Muscle of back (tissue), 3 donors: ENCODE measurements at regions not wholly inside any gene's neighbourhood (a gene's known extent, or its start where the extent isn't known, plus 50 kb on each side); places are given as distances from the start of the nearest gene placed in this dataset.
A peak's percentile ranks its signal among the peaks of the same experiment; 100 is the strongest.
"Not testable (repeated sequence)": the region's sequence is repeated elsewhere in the genome, so short reads cannot be mapped to it uniquely, and the experiment has no call there.

ENCODE experiments used
- DNase-seq, 3 donors: peaks; one replicate each; pipeline versions ENCODE4 v3.0.0 to v3.0.0-alpha.2; 2013

GRCh38 chr5:89668821-89669220, 740.7 kb downstream of the CETN3 start:
- no peak for DNase-seq

DNA sequence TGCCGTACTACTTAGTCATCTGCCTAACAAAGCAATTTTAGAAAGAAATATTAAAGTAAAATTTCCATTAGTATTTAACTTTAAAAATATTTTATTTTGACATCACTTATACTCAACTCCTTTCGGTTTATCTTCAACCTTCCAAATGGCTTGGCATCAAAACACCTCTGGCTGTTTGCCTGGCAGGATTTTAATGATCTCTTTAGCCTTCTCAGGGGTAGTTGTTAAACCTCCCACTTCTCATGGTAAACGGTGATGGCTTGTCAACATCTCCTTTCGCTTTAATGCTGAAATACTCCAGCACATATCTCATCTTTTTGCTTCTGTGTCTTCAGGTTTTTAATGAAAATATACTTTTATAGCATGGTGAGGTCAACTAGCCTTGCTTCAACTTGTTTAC, 747.1 kb downstream of the CETN3 start:
- DNase-seq: no peak

DNA sequence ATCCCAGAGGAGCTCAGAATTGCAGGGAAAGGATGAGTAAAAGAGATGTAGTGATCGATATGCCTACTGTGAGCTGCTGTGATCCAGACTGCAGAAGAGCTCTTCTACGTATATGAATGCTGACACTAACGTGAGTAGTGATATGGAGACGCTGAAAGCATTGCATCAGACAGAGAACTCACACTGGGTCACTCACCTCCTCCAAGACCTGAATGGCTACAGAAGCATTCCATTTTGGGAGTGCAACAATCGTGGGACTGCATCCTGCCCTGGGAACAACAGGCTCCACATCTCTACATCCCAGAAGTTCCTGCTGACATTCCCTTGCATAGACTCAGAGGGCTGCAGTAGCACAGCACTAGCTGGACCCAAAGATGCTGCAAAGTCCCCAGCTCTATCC, 755.9 kb upstream of the MEF2C start:
- DNase-seq: no peak

GRCh38 chr5:89634176-89634575, 751.2 kb upstream of the MEF2C start:
- not testable (repeated sequence) for DNase-seq

GRCh38 chr5:89630064-89630463, 747.1 kb upstream of the MEF2C start:
- DNase-seq: not testable (repeated sequence)

DNA sequence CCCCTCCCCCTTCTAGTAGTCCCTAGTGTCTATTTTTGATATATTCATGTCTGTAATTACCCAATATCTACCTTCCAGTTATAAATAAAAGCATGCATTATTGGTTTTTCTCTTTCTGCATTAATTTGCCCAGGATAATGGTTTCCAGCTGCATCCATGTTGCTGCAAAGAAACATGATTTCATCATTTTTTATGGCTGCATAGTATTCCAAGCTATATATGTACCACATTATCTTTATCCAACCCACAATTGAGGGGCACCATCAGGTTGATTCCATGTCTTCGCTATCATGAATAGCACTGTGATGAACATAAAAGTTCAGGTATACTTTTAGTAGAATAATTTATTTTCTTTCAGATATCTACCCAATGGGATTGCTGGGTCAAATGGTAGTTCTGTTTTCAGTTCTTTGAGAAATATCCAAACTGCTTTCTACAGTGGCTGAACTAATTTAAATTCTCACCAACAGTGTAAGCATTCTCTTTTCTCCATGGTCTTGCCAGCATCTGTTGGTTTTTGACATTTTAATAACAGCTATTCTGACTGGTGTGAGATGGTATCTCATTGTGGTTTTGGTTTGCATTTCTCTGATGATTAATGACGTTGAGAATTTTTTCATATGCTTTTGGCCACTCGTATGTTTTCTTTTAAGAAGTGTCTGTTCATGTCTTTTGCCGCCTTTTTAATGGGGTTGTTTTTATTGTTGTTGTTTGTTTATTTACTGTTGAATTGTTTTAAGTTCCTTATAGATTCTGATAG, 746.1 kb upstream of the MEF2C start:
- DNase-seq: no peak

GRCh38 chr5:89615839-89616518, 733.0 kb upstream of the MEF2C start:
- no peak for DNase-seq

DNA sequence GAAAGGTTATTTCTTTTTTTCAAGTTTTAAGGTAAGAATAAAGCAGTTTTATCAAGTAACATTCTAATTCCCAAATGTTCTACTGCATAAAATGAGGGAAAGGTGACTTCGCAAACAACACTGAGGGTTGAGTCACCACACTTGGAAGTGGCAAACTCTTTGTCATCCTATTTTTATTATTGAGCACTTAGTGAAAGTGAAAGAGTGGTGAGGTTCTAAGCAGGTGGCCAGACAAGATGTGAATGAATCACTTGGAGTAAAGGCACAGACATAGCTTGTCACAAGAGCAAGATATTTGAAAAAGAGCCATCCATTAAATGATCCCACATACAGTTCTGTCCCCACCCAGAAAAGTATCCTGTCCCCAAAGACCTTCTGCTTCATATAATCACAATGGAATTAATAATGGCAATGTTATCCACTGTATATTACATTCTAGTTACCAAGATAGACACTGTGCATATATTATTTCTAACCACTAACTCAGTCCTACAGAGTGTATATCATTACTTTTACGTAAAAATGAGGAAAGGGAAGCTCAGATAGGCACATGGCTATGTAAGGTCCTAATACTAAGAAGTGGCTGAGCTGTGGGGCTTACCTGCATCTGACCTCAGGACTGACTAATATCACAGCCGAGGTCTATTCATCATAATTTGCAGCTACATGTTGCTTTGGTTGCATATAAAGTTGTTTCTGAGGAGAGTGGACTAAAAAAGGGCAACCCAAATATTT, 730.4 kb upstream of the MEF2C start:
- no peak for DNase-seq

DNA sequence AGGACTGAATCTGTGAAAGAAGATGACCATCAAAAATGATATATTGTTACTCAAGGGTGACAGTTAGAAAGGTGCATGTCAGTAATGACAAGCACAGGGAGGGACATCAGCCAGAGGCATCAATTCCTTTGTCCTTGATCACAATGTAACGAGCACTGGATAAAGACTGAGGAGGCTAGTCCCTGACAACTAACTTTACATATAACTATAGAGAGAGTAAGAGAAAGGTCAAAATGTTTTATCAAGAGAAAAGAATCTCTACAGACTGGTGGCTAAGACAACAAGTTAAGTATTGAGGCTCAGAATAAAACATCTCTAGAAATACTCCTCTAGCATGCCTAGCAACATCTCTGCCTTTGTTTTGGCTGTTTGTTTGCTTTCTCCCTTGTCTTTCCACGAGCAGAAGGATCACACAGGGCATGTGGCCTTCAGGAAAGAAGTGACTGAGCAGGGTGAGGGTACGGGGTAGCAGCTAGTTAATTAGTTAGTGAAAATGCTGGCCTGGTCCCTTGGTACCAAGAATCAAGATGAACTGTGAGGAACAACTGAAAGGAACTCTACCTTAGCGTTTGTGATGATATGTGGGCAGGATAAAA, 724.1 kb upstream of the MEF2C start:
- DNase-seq: no peak

DNA sequence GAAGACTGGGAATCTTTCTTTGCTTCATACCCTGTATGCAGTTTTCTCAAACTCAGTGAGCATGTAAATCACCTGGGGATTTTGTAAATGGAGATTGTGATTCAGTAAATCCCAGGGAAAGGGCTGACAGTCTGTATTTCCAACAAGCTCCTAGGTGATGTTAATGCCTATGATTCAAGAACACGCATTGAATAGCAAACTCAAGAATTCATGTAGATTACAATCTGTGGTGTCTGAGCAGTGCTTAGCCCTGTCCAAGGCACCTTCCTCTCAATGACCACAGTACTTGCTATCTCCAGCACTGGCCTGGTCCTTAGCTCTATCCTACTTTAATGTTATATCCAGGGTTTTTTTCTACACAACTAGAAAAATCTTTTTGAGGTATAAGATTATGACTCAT, 721.4 kb upstream of the MEF2C start:
- DNase-seq: no peak

GRCh38 chr5:89601880-89602279, 718.9 kb upstream of the MEF2C start:
- no peak for DNase-seq

DNA sequence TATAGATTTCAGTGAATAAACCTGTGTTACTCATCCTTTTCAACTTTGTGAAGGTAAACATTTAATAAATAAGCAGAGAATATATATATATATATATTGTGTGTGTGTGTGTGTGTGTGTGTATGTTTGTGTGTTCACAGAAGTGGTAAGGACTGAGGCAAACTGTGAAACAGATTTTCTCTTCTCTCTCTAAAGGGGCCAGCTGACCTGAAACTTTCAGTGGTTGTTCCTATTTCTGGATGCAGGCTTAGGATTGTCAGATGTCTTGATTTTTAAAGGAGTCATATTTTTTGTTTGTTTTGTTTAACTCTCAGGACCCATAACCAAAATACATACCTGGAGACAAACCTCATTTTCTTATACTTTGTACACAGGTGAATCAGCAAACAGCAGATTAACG, 714.9 kb upstream of the MEF2C start:
- DNase-seq: no peak

GRCh38 chr5:89596821-89597220, 713.8 kb upstream of the MEF2C start:
- no peak for DNase-seq

GRCh38 chr5:89595056-89595455, 712.1 kb upstream of the MEF2C start:
- DNase-seq: peak in 1 of 3 donors; percentile 80

GRCh38 chr5:89584339-89584956, 701.5 kb upstream of the MEF2C start:
- peak in 1 of 3 donors; percentile 70 for DNase-seq

- no peak for DNase-seq
Measured at GRCh38 chr5:89583534-89583933, 700.5 kb upstream of the MEF2C start.

- DNase-seq: no peak
Measured at GRCh38 chr5:89582768-89583339, 699.9 kb upstream of the MEF2C start.

DNA sequence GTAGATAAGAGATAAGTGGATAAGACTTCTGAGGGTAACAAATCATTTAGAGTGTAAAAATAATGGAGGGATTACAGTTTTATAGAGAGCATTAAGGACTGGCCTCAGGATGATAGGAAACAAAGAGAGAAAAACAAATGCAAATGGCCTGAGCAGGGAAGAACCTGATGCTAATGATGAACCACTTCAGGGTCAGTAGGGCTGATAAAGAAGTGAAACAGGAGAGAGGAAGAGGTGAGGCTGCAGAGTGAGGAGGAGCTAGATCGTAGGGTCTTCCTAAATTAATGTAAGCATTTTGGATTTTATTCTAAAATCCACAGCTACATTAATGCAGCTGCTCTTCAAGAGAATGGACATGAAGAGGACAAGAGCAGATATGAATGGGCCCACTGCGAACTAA, 698.0 kb upstream of the MEF2C start:
- no peak for DNase-seq

DNA sequence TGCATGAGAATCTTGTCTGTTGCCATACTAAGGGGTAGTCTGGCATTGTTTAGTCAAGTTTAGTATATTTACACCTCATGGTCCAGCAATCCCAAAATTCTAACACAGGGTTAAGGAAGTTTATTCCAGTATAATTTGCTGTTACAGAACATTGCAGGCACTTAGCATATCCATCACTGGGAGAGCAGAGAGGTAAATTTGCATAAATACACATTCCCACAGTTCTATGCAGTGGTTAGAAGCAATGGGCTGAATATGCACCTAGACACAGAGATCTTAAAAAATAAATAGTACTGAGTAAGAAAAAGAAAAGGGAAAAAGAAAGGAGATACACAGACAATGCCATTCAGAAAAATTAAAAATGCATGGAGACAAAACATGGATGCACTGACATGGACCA, 692.3 kb upstream of the MEF2C start:
- no peak for DNase-seq

- DNase-seq: peak in 1 of 3 donors; percentile 4
Measured at GRCh38 chr5:89573345-89573744, 690.4 kb upstream of the MEF2C start.

DNA sequence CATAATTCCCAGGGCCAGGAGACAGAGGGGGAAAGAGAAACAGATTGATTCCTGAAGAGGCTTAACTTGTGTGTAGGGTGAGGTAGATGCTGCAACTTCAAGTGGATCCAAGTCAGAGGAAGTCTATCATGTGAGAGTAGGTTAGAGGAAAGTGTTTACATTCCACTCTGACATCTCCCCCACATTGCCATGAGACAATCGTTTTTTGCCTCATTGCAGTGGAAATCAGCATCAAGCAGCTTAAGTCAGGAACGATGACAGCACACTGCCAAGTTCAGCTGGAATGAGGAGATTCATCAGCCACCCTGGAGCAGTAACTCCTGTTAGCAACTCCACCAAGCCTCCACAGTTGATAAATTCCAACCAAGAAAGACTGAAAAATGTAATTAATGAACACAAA, 689.7 kb upstream of the MEF2C start:
- peak in 1 of 3 donors; percentile 49 for DNase-seq

DNA sequence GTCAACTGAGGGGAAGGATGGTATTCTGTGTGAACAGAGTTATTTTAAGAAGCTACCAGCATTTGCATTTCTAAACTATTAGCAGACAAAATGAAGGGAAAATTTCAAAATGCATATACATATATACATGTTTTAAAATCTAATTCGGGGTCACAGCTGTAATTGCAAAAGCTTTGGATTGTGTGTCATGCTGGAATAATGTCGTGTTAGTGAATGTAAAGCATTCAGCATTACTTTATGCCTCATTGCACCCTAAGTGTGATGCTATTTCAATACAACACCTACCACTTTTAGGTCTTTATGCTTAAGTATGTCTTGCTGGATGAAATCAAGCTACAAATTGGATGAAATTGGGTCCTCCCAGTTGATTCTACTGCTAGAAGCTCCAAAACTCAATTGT, 687.6 kb upstream of the MEF2C start:
- DNase-seq: no peak
